ENCODE measurements at regions not wholly inside any gene's neighbourhood (a gene's known extent, or its start where the extent isn't known, plus 50 kb on each side); places are given as distances from the start of the nearest gene placed in this dataset.

DNA sequence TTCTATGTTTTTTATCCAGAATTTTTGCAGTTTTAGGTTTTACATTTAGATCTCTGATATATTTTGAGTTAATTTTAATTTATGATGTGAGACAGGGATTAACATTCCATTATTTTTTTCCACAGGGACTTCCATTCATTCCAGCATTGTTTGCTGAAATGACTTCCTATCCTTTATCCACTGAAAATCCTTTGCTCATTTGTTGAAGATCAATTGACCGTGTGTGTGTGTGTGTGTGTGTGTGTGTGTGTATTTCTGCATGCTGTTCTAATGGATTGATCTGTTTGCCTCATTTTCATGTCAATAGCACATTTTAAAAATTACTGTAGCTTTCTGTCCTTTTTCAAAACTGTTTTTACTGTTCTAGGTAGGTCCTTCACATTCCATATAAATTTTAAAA lies 480.3 kb downstream of the DSC3 start:
- no peaks in the 10 kb centered on the region for H3K9me3 ChIP-seq

DNA sequence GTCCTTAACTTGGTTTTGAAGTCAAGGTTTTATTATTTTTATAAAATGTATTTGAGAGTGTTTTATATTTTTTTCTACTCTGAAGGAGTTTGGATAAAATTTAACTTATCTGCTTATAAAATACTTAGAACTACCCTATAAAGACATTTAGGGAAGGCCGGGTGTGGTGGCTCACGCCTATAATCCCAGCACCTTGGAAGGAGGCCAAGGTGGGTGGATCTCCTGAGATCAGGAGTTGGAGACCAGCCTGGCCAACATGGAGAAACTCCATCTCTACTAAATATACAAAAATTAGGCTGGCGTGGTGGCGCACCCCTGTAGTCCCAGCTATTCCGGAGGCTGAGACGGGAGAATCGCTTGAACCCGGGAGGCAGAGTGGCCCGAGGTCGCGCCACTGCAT lies 486.4 kb downstream of the DSC3 start:
- TF ChIP-seq, protein P1, sequence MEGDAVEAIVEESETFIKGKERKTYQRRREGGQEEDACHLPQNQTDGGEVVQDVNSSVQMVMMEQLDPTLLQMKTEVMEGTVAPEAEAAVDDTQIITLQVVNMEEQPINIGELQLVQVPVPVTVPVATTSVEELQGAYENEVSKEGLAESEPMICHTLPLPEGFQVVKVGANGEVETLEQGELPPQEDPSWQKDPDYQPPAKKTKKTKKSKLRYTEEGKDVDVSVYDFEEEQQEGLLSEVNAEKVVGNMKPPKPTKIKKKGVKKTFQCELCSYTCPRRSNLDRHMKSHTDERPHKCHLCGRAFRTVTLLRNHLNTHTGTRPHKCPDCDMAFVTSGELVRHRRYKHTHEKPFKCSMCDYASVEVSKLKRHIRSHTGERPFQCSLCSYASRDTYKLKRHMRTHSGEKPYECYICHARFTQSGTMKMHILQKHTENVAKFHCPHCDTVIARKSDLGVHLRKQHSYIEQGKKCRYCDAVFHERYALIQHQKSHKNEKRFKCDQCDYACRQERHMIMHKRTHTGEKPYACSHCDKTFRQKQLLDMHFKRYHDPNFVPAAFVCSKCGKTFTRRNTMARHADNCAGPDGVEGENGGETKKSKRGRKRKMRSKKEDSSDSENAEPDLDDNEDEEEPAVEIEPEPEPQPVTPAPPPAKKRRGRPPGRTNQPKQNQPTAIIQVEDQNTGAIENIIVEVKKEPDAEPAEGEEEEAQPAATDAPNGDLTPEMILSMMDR (IDR thresholded peaks at IDR 0.05), result no peak
- TF ChIP-seq POLR2A (IDR thresholded peaks at IDR 0.05), result no peak
- ATAC-seq (no peak), DNase-seq (no peak)
- Histone ChIP-seq H3K36me3 (replicated peaks in 1 of 2; ENCODE audit: insufficient read depth in 1 of 2, low read depth in 2 of 2) (no peaks in the 10 kb centered on the region), H3K27ac (no peak overlapping the region), H3K9me3 (no peaks in the 10 kb centered on the region), H3K27me3 (no peaks in the 10 kb centered on the region), H3K4me1 (no peaks in the 10 kb centered on the region), H3K4me3 (no peak overlapping the region)
- 84 to 85% methylated on average over 11 of the region's 11 CpGs for WGBS, 2 donors
- intact Hi-C loops (cut with DNase I), result no loop called here

More for the DNA sequence above, 480.3 kb downstream of the DSC3 start:
- Histone ChIP-seq H3K4me3 (no peak overlapping the region), H3K36me3 (replicated peaks in 1 of 2; ENCODE audit: insufficient read depth in 1 of 2, low read depth in 2 of 2) (no peaks in the 10 kb centered on the region), H3K27ac (no peak overlapping the region), H3K4me1 (no peaks in the 10 kb centered on the region), H3K27me3 (no peaks in the 10 kb centered on the region)
- DNase-seq (no peak), ATAC-seq (no peak)
- TF ChIP-seq POLR2A (IDR thresholded peaks at IDR 0.05), result no peak
- TF ChIP-seq, protein P1 (IDR thresholded peaks at IDR 0.05), result no peak
- intact Hi-C loops (cut with DNase I), result no loop called here
- WGBS, 2 donors, result 6 to 26% methylated on average over 1 of the region's 1 CpG

DNA sequence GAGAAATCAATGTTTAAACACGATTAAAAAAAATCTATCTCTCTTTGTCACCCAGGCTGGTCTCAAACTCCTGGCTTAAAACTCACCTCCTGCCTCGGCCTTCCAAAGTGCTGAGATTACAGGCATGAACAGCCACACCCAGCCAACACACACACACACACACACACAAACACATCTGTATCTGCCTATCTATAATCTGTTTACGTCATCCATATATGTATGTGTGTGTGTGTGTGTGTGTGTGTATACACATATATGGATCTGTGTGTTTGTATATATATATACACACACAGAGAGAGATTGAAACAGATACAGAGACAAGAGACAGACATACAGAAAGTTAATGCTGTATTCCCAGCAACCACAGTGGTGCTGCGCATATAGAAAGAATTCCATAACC lies 497.1 kb downstream of the DSC3 start:
- no peaks in the 10 kb centered on the region for H3K27me3 ChIP-seq
- H3K36me3 ChIP-seq (replicated peaks in 1 of 2; ENCODE audit: insufficient read depth in 1 of 2, low read depth in 2 of 2), result no peaks in the 10 kb centered on the region
- H3K27ac ChIP-seq, result no peak overlapping the region
- intact Hi-C loops (cut with DNase I), result no loop called here
- DNase-seq (no peak), ATAC-seq (no peak)
- WGBS, 2 donors, result 50 to 70% methylated on average over 4 of the region's 4 CpGs
- no peaks in the 10 kb centered on the region for H3K4me1 ChIP-seq
- TF ChIP-seq POLR2A (IDR thresholded peaks at IDR 0.05), result no peak
- TF ChIP-seq, protein P1 (IDR thresholded peaks at IDR 0.05), result no peak
- H3K4me3 ChIP-seq, result no peak overlapping the region
- H3K9me3 ChIP-seq, result no peaks in the 10 kb centered on the region

DNA sequence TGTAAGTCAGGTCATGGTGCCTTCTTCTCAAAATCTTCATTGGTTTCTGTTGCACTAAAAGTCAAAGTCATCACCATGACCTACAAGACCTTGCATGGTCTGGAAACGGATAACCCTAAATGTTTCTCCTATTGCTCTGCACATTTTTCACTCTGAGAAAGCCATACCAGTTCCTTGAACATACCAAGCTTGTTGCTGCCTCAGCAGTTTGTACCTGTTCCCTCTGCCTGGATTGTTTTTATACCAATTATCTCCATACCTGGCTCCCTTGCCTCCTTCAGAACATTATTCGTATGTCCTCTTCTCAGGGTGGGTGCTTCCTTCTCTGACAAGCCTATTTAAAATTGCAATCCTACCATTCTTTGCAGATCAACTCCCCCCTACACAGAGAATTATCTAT lies 498.4 kb downstream of the DSC3 start:
- Histone ChIP-seq H3K36me3 (replicated peaks in 1 of 2; ENCODE audit: insufficient read depth in 1 of 2, low read depth in 2 of 2) (no peaks in the 10 kb centered on the region), H3K4me3 (no peak overlapping the region), H3K27me3 (no peaks in the 10 kb centered on the region), H3K9me3 (no peaks in the 10 kb centered on the region), H3K4me1 (no peaks in the 10 kb centered on the region), H3K27ac (no peak overlapping the region)
- TF ChIP-seq, protein P1 (IDR thresholded peaks at IDR 0.05), result no peak
- no peak for TF ChIP-seq POLR2A (IDR thresholded peaks at IDR 0.05)
- ATAC-seq, result no peak
- DNase-seq, result no peak
- intact Hi-C loops (cut with DNase I), result no loop called here
- WGBS, 2 donors, result 46 to 61% methylated on average over 2 of the region's 2 CpGs

DNA sequence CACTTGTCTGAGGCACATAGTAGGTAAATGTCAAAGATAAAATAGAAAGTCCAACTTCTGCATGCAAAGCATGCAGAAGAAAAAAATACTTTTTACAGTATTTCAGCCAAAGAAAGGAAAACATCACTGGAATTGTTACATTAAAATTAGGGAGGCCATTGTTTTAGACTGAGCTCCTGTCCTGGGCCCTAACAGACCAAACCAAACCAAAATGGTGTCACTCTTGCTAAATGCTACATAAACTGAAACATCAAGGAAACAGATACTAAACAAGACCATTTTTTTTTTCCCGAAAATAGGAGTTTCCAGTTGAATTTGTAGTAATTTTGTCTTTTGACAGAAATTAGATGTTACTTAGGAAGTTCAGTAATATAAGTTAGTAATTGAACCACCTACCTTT lies 508.8 kb downstream of the DSC3 start:
- WGBS, 2 donors, result 39 to 64% methylated on average over 1 of the region's 1 CpG
- Histone ChIP-seq H3K9me3 (no peaks in the 10 kb centered on the region), H3K4me3 (no peak overlapping the region), H3K36me3 (replicated peaks in 1 of 2; ENCODE audit: insufficient read depth in 1 of 2, low read depth in 2 of 2) (no peaks in the 10 kb centered on the region), H3K27me3 (no peaks in the 10 kb centered on the region), H3K27ac (no peak overlapping the region), H3K4me1 (no peaks in the 10 kb centered on the region)
- ATAC-seq, result no peak
- intact Hi-C loops (cut with DNase I), result no loop called here
- no peak for DNase-seq
- no peak for TF ChIP-seq POLR2A (IDR thresholded peaks at IDR 0.05)
- TF ChIP-seq, protein P1 (IDR thresholded peaks at IDR 0.05), result no peak

Data from body of pancreas (tissue), 4 donors.